HG03460 (cell line): ENCODE measurements at regions not wholly inside any gene's neighbourhood (a gene's known extent, or its start where the extent isn't known, plus 50 kb on each side); places are given as distances from the start of the nearest gene placed in this dataset.

Source experiments
- ATAC-seq: cut with Tn5 transposase; IDR thresholded peaks from one replicate; pipeline ENCODE4 v1.9.1; 2021; ENCODE audit not compliant: unreplicated experiment

DNA sequence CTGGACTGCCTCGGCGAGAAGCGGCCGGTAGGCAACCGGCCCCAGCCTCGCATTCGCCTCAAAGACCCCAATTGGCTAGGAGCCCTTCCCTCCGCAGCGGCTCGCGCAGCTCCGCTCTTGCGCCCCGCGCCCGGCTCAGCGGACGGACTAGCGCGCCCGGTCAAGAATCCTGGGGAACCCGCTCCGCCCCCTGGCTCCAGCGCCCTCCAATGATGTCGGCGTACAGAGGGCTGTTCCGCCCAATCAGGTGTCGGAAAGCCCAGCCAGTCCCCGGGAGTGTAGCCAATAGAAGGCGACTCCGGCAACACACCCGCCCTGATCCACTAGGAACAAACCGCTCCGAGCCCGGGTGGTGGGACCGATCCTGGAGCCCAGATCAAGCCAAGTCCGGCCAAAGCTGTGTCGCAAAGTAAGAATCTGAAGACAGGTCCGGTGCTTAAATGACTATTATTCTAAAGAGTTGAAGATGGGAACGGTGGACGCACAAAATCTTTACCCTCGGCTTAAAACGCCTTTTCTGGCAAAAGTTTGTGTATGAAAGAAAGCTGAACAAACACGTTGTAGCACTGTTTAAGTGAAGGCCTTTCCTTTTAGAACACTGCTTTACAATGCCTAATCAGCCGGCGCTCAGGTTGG lies 132.2 kb downstream of the OGFRL1 start:
- ATAC-seq: peak; percentile 86

- no peak for ATAC-seq
Measured at GRCh38 chr6:71421611-71422010, 133.0 kb downstream of the OGFRL1 start.

DNA sequence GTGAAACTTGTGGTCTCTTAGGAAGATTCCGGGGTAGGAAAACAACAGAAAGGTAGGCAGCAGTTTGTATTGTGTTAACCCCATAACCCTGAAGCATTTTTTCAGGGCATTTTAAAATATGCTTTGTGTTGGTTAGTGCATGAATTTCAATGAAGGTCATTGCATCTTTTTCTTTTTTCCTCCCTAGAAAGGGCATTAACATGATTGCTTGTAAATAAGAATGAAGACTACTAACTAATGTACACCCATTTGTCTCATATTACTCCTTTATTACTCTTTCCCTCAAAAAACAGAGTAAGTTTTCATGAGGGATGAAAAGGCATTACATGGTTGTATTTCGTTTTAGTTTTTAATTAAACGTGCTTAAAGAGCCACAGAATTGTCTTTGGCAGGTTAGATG lies 141.4 kb downstream of the OGFRL1 start:
- ATAC-seq: no peak

DNA sequence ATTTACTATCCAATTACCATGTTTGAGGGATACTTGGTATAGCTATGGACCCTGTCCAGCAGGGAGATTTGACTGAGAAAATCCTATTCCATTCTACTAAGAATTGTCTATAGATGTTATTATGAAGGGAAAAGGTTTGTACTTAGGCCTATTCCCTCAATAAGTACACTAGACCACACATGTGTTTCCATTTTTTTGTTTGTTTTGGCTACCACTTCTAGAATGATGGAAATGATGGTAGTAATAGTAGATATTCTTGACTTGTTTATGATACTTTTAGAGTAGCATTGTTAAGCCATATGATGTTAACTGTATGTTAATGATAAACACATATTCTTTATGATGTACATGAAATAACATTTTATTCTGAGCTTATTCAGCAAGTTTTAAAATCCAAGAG lies 144.8 kb downstream of the OGFRL1 start:
- ATAC-seq: no peak

- no peak for ATAC-seq
Measured at GRCh38 chr6:71444222-71444621, 155.6 kb downstream of the OGFRL1 start.

GRCh38 chr6:71446057-71446456 lies 157.4 kb downstream of the OGFRL1 start:
- peak; percentile 30 for ATAC-seq

DNA sequence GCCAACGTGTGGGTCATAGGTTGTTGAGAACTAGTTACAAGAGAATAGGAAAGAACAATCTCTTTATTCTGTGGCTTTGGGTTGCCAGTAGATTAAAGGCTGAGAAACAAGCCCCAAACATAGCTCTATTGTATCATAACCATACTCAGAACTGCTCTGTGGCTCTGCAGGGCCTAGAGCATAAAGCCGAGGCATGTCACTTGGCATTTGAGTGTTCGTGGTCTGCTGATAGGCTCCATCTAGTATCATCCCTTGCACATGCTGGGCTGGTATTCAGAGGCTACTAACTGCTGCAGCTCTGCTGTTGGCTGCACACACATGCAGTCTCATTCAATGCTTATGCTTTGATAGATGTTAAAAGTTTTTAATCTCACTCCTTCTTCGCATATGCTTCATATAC lies 157.9 kb downstream of the OGFRL1 start:
- ATAC-seq: peak; percentile 67

DNA sequence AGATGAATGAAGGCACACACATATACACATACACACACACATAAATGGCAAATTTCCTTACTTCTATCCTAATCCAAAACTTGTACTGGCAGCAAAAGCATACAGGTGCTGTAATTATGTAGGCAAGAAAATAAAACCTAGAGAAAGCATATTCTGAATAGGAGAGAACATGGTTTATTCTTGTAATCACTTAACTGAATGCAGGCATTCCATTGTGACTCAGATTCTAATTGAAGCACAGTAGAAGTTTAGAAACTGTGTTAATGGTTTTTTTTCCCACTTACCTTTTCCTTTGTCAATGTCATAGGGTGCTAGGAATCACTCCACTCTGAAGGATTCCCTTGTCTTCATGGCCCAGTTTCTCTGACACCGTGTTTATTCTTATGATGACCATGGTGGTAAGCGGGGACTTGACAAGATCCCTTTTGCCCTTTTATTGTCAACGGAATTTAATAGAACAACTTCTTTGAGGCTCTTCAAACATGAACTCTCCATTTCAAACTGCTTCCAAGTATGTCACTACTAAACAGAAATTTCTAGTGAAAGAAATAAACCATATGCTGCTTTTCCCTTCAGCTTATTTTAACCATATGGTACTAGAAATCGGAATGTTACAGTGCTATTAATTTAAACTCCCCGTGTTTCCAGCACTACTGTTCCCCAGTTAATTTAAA lies 164.2 kb downstream of the OGFRL1 start:
- no peak for ATAC-seq

- no peak for ATAC-seq
Measured at GRCh38 chr6:71453371-71453706, 164.7 kb downstream of the OGFRL1 start.

- ATAC-seq: no peak
Measured at GRCh38 chr6:71454056-71454455, 165.4 kb downstream of the OGFRL1 start.

GRCh38 chr6:71457929-71458328 lies 169.3 kb downstream of the OGFRL1 start:
- ATAC-seq: no peak

DNA sequence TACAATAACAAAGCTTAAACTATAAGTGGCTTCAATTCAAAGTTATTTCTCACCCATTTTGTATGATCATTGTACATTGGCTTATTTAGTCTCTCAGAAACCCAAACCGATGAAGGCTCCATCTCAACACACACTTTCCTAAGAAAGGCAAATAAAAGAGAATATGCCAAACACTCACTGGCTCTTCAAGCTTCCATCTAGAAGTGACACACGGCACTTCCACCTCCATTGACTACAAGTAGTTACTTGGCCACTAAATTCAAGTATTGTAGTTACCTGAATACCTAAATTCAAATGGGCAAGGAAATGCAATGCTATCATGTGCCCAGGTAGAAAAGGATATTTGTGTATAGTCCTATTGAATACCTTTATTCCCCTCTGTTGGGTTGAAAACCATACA lies 170.6 kb downstream of the OGFRL1 start:
- ATAC-seq: no peak

GRCh38 chr6:71460933-71461332 lies 172.3 kb downstream of the OGFRL1 start:
- ATAC-seq: no peak

DNA sequence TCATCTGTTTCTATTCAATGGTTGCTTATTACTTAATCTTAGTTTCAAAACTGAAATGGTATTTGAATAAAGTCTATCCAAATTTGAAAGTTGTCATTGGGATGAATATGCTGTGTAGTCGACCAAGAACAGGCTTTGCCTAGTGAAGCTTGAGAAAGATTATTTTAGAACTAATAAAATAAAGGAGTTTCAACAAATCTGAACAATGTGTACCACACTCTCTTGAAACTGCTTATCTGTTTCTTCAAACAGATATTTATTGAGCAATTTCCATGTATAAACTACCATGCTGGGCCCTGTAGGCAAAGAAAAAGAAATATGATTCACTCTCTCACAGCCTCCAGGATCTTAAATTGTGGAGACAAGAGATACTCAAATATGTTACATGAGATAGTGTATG lies 174.4 kb downstream of the OGFRL1 start:
- ATAC-seq: no peak

- ATAC-seq: no peak
Measured at GRCh38 chr6:71465096-71465495, 176.5 kb downstream of the OGFRL1 start.

- no peak for ATAC-seq
Measured at GRCh38 chr6:71466362-71466761, 177.8 kb downstream of the OGFRL1 start.

- no peak for ATAC-seq
Measured at GRCh38 chr6:71468038-71468437, 179.4 kb downstream of the OGFRL1 start.

GRCh38 chr6:71468841-71469700 lies 180.5 kb downstream of the OGFRL1 start:
- ATAC-seq: no peak

- no peak for ATAC-seq
Measured at GRCh38 chr6:71471718-71472117, 183.1 kb downstream of the OGFRL1 start.

DNA sequence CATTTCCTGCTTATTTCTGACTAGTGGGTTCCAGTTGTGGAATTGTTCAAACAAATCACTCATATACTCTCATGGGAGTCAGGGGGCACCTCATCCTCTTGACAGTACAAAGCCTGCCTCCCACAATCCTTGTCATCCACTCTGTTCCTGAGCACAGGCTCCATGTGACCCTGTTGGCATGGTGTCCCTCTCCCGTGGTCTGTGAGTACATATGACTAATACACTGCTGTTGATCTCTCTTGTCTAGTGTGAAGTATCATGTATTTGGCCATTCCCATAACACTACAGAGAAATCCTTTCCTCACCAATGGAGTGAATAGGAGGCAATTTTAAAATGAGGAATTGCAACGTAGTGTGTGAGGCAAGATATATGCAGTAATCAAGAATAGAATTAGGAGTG lies 185.3 kb downstream of the OGFRL1 start:
- no peak for ATAC-seq

DNA sequence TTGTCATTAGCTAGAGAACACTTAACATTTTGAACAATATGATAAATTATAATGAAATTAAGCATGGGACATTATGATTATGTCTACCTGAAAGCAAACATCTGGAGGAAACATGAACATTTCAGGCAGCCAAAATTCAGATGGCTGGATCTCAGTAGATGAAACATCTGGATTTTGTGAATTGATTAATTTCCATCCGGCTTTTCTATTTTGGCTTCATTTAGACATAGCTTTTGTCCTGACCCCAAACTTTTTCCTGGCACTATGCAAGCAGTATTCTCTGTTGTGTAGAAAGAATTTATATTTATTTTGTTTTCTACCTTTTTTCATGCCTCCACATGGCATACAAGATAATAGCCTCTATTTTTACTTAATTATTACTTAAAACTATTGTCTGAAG lies 186.3 kb downstream of the OGFRL1 start:
- ATAC-seq: no peak

- no peak for ATAC-seq
Measured at GRCh38 chr6:71476371-71476770, 187.8 kb downstream of the OGFRL1 start.
